ENCODE measurements at regions not wholly inside any gene's neighbourhood (a gene's known extent, or its start where the extent isn't known, plus 50 kb on each side); places are given as distances from the start of the nearest gene placed in this dataset.
"Not testable (repeated sequence)": the region's sequence is repeated elsewhere in the genome, so short reads cannot be mapped to it uniquely, and the experiment has no call there.

- no peaks in the 10 kb centered on the region for H3K4me1 ChIP-seq (replicated peaks)
- H3K27ac ChIP-seq, result no peak overlapping the region
- no peaks in the 10 kb centered on the region for H3K9me3 ChIP-seq
- no peak for DNase-seq (ENCODE audit: low spot score)
- H3K4me3 ChIP-seq, result no peak overlapping the region
- intact Hi-C loops (cut with DNase I), result loop anchor here (5.0 kb wide), 1 partner anchor 741 kb away; no protein-coding TSS in a partner anchor
- no peaks in the 10 kb centered on the region for H3K27me3 ChIP-seq (replicated peaks; ENCODE audit: insufficient read depth)
- TF ChIP-seq, protein P1, sequence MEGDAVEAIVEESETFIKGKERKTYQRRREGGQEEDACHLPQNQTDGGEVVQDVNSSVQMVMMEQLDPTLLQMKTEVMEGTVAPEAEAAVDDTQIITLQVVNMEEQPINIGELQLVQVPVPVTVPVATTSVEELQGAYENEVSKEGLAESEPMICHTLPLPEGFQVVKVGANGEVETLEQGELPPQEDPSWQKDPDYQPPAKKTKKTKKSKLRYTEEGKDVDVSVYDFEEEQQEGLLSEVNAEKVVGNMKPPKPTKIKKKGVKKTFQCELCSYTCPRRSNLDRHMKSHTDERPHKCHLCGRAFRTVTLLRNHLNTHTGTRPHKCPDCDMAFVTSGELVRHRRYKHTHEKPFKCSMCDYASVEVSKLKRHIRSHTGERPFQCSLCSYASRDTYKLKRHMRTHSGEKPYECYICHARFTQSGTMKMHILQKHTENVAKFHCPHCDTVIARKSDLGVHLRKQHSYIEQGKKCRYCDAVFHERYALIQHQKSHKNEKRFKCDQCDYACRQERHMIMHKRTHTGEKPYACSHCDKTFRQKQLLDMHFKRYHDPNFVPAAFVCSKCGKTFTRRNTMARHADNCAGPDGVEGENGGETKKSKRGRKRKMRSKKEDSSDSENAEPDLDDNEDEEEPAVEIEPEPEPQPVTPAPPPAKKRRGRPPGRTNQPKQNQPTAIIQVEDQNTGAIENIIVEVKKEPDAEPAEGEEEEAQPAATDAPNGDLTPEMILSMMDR (IDR thresholded peaks at IDR 0.05), result peak in 3 of 4 experiments; percentile 37 to 64 (median 53)
- no peak for TF ChIP-seq POLR2AphosphoS5 (IDR thresholded peaks at IDR 0.05)
- H3K36me3 ChIP-seq, result no peaks in the 10 kb centered on the region
- 21% methylated on average over 2 of the region's 2 CpGs for WGBS
Measured at GRCh38 chrX:7996414-7996813, 69.2 kb upstream of the PNPLA4 start.

DNA sequence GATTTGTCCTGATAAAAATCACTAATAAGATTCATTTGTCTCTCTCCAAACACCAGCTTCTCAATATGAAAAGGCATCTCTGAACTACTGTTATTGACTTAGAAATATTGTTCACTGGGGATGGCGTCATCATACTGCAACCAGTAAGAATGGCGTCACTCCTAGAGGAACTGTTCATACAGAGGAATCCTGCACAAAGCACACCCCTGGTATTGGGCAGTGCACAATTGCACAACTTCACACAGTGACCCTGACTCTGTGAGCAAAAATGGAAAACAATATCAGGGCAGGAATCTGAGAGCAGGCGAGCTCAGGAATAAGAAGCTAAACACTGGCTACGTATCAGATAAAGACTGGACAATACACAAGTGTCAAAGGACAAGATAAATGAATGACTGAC is 66.7 kb upstream of the PNPLA4 start:
- intact Hi-C loops (cut with DNase I), result no loop called here
- H3K9me3 ChIP-seq, result no peaks in the 10 kb centered on the region
- DNase-seq (ENCODE audit: low spot score), result no peak
- TF ChIP-seq POLR2AphosphoS5 (IDR thresholded peaks at IDR 0.05), result no peak
- TF ChIP-seq, protein P1 (IDR thresholded peaks at IDR 0.05), result no peak
- TF ChIP-seq POLR2A (IDR thresholded peaks at IDR 0.05), result no peak
- H3K27me3 ChIP-seq (replicated peaks; ENCODE audit: insufficient read depth), result no peaks in the 10 kb centered on the region
- WGBS, result 84% methylated on average over 4 of the region's 4 CpGs
- no peaks in the 10 kb centered on the region for H3K4me1 ChIP-seq (replicated peaks)
- H3K36me3 ChIP-seq, result no peaks in the 10 kb centered on the region
- H3K4me3 ChIP-seq, result no peak overlapping the region
- no peak overlapping the region for H3K27ac ChIP-seq

GRCh38 chrX:7988013-7988759 is 61.0 kb upstream of the PNPLA4 start:
- 34% methylated on average over 6 of the region's 6 CpGs for WGBS
- H3K27ac ChIP-seq; H3K9me3 ChIP-seq; DNase-seq (ENCODE audit: low spot score); H3K27me3 ChIP-seq (replicated peaks; ENCODE audit: insufficient read depth); H3K4me1 ChIP-seq (replicated peaks); H3K36me3 ChIP-seq; H3K4me3 ChIP-seq; intact Hi-C loops (cut with DNase I): not testable (repeated sequence)

DNA sequence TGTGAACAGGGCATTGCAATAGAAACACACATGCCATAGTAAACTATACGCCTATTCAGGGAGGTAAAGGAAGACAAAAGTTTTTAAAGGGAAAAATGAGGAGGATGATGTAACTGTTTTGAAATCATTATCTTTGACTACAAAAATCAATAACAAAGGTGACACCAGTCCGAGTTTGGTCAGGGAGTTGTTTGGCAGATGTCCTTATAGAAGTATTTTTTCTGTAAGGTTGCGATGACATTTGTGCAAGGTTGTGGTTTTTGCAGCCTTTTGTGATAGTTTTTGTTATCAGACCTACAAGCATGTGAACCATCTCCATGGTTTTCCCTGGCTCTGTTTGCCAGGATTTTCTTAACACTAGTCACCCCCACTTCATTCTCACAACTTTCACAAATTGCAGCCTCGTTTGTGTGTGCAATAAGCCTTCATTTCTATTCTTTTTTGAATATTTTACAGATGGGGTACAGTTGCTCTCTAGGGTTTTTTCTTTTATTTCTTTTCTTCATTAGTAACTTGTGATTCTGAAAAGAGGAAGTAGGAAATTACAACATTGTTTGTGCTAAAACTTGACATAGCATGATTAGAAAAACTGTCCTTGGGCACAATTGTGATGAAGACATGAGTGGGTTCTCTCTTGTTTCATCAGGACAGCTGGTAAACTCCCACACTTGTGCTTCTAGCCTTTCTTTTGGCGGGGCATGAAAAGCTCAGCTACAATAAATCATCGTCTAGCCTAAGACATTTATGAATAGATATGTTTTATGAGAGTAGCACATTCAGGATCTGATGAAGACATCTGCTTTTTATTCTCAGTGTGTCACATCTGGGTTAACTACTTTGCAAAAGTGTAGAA is 60.2 kb upstream of the PNPLA4 start:
- Histone ChIP-seq H3K27ac (no peak overlapping the region), H3K9me3 (no peaks in the 10 kb centered on the region), H3K4me1 (replicated peaks) (no peaks in the 10 kb centered on the region), H3K36me3 (no peaks in the 10 kb centered on the region), H3K27me3 (replicated peaks; ENCODE audit: insufficient read depth) (no peaks in the 10 kb centered on the region), H3K4me3 (no peak overlapping the region)
- TF ChIP-seq POLR2AphosphoS5 (IDR thresholded peaks at IDR 0.05) (no peak), POLR2A (IDR thresholded peaks at IDR 0.05) (no peak)
- TF ChIP-seq, protein P1 (IDR thresholded peaks at IDR 0.05), result no peak
- DNase-seq (ENCODE audit: low spot score), result no peak
- 40% methylated on average over 6 of the region's 6 CpGs for WGBS
- intact Hi-C loops (cut with DNase I), result no loop called here

DNA sequence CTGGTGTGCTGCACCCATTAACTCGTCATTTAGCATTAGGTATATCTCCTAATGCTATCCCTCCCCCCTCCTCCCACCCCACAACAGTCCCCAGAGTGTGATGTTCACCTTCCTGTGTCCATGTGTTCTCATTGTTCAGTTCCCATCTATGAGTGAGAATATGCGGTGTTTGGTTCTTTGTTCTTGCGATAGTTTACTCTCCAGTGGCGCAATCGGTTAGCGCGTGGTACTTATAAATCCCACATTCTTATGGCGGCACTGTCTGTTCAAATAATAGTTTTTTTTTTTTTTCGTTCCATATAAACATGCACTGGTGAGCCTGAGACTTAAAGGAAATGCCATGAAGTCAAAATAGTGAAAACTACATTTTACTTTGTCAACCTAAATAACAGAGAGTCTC is 59.5 kb upstream of the PNPLA4 start:
- intact Hi-C loops (cut with DNase I); H3K27ac ChIP-seq; H3K36me3 ChIP-seq; H3K9me3 ChIP-seq; H3K27me3 ChIP-seq (replicated peaks; ENCODE audit: insufficient read depth); H3K4me3 ChIP-seq; H3K4me1 ChIP-seq (replicated peaks); DNase-seq (ENCODE audit: low spot score): not testable (repeated sequence)
- 85% methylated on average over 9 of the region's 9 CpGs for whole genome bisulfite sequencing
